ENCODE measurements at regions not wholly inside any gene's neighbourhood (a gene's known extent, or its start where the extent isn't known, plus 50 kb on each side); places are given as distances from the start of the nearest gene placed in this dataset.

- no peak for DNase-seq
Observed at GRCh38 chr18:56066524-56067213, 478.7 kb upstream of the TCF4 start.

- DNase-seq = no peak
Observed at GRCh38 chr18:56065086-56065485, 477.1 kb upstream of the TCF4 start.

- no peak for DNase-seq
Observed at GRCh38 chr18:56062931-56063330, 474.9 kb upstream of the TCF4 start.

GRCh38 chr18:56060967-56061541 is 473.1 kb upstream of the TCF4 start:
- no peak for DNase-seq

- no peak for DNase-seq
Observed at GRCh38 chr18:56052202-56052601, 464.2 kb upstream of the TCF4 start.

- DNase-seq = no peak
Observed at GRCh38 chr18:56044239-56044638, 456.2 kb upstream of the TCF4 start.

GRCh38 chr18:56043641-56044061 is 455.7 kb upstream of the TCF4 start:
- no peak for DNase-seq

GRCh38 chr18:56042915-56043536 is 455.0 kb upstream of the TCF4 start:
- DNase-seq = no peak

GRCh38 chr18:56038171-56039030 is 450.4 kb upstream of the TCF4 start:
- DNase-seq = no peak

- no peak for DNase-seq
Observed at GRCh38 chr18:56036741-56037140, 448.7 kb upstream of the TCF4 start.

- no peak for DNase-seq
Observed at GRCh38 chr18:56035546-56035945, 447.6 kb upstream of the TCF4 start.

GRCh38 chr18:56034949-56035348 is 447.0 kb upstream of the TCF4 start:
- DNase-seq = no peak

GRCh38 chr18:56030060-56030459 is 442.1 kb upstream of the TCF4 start:
- no peak for DNase-seq

- no peak for DNase-seq
Observed at GRCh38 chr18:56028514-56028913, 440.5 kb upstream of the TCF4 start.

GRCh38 chr18:56026509-56026908 is 438.5 kb upstream of the TCF4 start:
- no peak for DNase-seq

GRCh38 chr18:56021809-56022195 is 433.8 kb upstream of the TCF4 start:
- DNase-seq = no peak

- no peak for DNase-seq
Observed at GRCh38 chr18:56021136-56021808, 433.3 kb upstream of the TCF4 start.

- DNase-seq = no peak
Observed at GRCh38 chr18:56019908-56020307, 431.9 kb upstream of the TCF4 start.

- DNase-seq = no peak
Observed at GRCh38 chr18:56019156-56019555, 431.2 kb upstream of the TCF4 start.

- DNase-seq = no peak
Observed at GRCh38 chr18:56009411-56009810, 421.4 kb upstream of the TCF4 start.

- DNase-seq = no peak
Observed at GRCh38 chr18:56003720-56004088, 415.7 kb upstream of the TCF4 start.

GRCh38 chr18:56003009-56003719 is 415.2 kb upstream of the TCF4 start:
- no peak for DNase-seq
